ENCODE measurements at regions not wholly inside any gene's neighbourhood (a gene's known extent, or its start where the extent isn't known, plus 50 kb on each side); places are given as distances from the start of the nearest gene placed in this dataset.

GRCh38 chr12:43169115-43169681 is 382.8 kb downstream of the ADAMTS20 start:
- DNase-seq: no peak

- DNase-seq: no peak
These were observed 384.3 kb downstream of the ADAMTS20 start for GRCh38 chr12:43167691-43168090.

- DNase-seq: no peak
These were observed 386.7 kb downstream of the ADAMTS20 start for GRCh38 chr12:43165351-43165750.

GRCh38 chr12:43162138-43162537 is 389.9 kb downstream of the ADAMTS20 start:
- no peak for DNase-seq

DNA sequence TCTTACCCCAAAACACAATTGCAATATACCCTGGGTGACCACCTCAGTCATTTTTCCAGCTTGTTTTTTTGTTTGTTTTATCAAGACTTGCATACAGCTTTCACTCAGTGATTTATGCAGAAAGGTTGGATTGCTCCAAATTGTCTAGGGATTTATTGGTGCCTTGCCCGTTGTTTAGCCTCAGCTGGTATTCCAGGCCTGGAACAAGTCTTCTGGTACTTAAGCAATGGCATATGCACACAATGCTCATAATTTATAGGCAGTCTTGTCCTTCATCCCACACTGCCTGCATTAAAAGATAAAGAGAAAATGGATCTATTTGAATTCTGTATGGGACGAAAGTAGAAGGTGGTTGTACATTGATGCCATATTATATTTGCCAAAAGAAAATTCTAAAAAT is 392.5 kb downstream of the ADAMTS20 start:
- DNase-seq: no peak

GRCh38 chr12:43158126-43158525 is 393.9 kb downstream of the ADAMTS20 start:
- no peak for DNase-seq

DNA sequence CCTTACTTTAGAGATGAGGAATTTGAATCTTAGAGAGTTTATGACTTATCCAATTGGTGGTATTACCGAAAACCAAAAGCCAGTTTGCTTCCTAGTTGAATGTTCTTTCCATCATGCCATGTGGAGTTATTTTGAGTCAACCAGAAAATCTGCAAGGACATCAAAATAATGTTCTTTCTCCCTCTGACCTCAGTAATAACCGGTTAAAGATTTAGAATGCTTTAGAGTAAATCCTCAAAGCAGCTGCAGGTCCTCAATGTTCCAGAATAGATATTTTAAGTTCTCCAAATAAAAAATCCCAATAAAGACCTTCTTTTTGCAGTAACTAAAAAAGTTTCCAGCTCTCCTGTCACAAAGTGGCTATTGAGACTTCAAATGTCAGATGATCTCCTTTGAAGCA is 396.6 kb downstream of the ADAMTS20 start:
- no peak for DNase-seq

DNA sequence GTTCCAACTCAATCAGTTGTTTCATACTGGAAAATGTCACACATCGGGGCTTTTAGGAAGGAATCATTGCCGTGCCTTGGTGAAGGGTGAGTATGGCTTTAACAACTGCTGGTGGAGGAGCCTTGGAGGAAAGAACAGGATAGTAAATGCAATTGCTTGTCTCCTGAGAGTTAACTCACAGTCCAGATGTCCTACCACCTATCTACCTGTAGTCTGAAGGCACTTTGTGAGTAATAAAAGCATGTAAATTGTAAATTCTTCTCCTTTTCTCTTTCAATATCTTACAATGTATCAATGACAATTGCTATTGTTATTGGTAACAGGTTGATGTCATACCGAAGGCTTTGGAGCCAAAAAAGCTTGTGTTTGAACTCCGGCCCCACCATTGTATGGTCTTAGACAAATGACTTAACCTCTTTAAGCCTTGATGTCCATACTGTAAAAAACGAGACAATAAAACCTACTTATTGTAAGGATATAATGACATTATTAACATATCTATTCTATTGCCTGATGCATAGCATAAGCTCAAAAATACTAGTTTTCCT is 397.4 kb downstream of the ADAMTS20 start:
- no peak for DNase-seq

DNA sequence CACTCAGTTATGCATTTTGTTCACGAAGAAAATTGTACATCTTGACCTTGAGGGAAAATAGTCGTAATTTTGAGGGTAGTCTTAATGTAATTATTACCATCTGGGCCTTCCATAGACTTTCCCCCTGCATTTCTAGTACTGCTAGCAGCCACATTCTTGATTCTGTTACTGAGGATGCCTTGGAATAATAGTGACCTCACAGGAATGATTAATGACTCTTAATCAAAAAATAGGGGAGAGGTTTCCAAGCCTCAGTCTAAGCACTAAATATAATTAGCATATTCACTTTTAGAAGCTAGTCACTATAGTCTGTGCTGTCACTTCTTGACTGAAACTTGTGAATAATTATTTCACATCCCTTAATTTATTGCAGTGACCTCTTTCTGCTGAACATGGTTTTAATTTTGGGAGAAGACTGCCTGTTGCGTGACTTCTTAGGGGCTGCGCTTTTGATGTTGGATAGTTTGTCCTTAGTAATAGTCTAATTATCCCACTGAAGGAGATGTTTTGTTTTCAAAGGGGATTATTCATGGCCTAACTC is 400.5 kb downstream of the ADAMTS20 start:
- DNase-seq: peak; percentile 92

- no peak for DNase-seq
These were observed 403.3 kb downstream of the ADAMTS20 start for GRCh38 chr12:43148691-43149090.

- DNase-seq: peak; percentile 55
These were observed 404.1 kb downstream of the ADAMTS20 start for GRCh38 chr12:43147878-43148277.

DNA sequence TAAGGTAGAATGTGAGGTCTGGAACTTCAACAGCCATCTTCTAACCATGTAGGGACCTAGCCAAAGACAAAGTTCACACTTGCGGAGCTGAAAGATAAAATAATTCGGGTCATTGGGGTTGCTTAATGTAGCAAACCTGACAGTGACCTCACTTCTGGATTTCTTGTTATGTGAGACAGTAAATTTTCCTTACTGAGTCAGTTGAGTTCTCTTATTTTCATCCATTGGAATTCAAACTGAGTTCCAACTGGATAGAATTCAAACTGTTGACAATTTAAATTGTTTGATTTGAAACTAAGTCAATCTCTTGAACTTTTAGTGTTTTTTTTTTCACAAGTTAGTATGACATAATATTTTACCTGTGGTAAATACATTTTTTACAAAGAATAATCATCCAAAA is 406.5 kb downstream of the ADAMTS20 start:
- DNase-seq: peak; percentile 32

- DNase-seq: no peak
These were observed 408.7 kb downstream of the ADAMTS20 start for GRCh38 chr12:43143278-43143677.

GRCh38 chr12:43132291-43132690 is 419.7 kb downstream of the ADAMTS20 start:
- DNase-seq: no peak

GRCh38 chr12:43131301-43131700 is 420.7 kb downstream of the ADAMTS20 start:
- peak; percentile 51 for DNase-seq

GRCh38 chr12:43127886-43128549 is 424.0 kb downstream of the ADAMTS20 start:
- DNase-seq: no peak

DNA sequence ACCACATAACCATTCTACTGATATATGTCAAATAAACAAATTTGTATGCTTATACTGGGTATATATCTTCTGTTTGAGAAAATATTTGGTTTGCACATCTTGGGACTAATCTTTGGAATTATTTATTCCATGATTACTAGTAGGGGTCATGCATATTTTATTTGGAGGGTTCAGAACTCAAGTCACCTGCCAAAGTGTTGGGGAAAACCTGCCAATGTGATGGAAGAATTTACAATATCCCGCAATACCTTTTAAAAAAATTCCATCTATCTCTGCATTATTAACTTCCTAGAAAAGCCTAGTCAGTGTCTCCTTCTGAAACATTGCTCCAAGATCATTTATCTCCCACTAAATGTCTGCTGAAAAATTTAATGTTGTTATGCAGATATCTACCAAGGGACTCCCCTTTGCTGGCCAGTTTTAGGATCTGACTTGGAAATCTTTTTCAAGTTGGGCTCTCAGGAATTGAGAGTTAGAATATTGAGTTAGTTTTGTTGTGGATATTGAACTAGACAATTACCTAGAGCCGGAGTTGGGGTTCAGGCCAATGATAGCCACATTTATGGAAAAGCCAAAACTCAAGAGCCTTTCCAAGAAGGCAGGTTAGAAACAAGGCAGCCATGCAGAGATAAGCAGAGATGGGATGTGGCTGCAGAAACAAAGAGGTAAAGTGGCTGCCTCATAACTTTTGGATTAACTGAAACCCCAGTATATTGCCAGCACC is 425.2 kb downstream of the ADAMTS20 start:
- DNase-seq: no peak

GRCh38 chr12:43123461-43123860 is 428.5 kb downstream of the ADAMTS20 start:
- DNase-seq: no peak

- DNase-seq: no peak
These were observed 431.9 kb downstream of the ADAMTS20 start for GRCh38 chr12:43120150-43120549.

DNA sequence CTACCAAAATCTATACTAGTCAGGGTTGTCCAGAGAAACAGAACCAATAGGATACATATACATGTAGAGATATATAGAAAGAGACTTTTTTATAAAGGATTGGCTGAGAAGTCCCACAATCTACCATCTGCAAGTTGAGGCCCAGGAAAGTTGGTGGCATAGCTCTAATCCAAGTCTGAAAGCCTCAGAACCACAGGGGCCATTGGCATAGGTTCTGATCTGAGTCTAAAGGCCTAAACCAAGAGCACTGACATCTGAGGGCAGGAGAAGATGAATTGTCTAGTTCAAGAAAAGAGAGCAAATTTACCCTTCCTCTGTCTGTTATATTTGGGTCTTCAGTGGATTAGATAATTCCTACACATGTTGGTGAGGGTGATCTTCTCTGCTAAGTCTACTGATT is 433.1 kb downstream of the ADAMTS20 start:
- no peak for DNase-seq

GRCh38 chr12:43118234-43118633 is 433.8 kb downstream of the ADAMTS20 start:
- no peak for DNase-seq

- no peak for DNase-seq
These were observed 434.6 kb downstream of the ADAMTS20 start for GRCh38 chr12:43117226-43117930.

All from fibroblast of upper back skin (primary cell).